GM18867 (cell line): ENCODE measurements at regions not wholly inside any gene's neighbourhood (a gene's known extent, or its start where the extent isn't known, plus 50 kb on each side); places are given as distances from the start of the nearest gene placed in this dataset.

Source experiments
- ATAC-seq: cut with Tn5 transposase; IDR thresholded peaks from one replicate; pipeline ENCODE4 v1.9.1; 2021; ENCODE audit warnings: mild to moderate bottlenecking, moderate library complexity; ENCODE audit not compliant: unreplicated experiment

- no peak for ATAC-seq
These were observed 169.8 kb downstream of the SUCLA2 start for GRCh38 chr13:47831265-47831664.

- ATAC-seq, result no peak
These were observed 171.4 kb downstream of the SUCLA2 start for GRCh38 chr13:47829690-47830089.

DNA sequence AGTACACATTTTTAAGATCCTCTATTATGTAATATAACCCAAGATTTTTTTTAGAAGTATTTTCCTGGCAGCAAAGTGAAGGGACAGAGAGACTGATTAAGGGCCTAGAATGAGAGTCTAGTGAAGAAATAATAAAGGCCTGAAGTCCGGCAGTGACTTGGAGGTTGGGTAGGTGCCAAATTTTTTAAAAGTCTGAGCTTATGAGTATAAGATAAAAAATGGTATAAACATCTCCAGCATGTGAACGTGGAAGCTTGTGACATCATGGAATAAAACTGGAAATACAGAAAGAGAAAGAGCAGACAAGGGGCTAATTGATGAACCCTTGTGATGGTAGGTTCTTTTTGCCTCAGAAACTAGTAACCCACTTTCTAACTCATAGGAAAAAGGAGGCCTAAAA is 174.6 kb downstream of the SUCLA2 start:
- no peak for ATAC-seq

GRCh38 chr13:47822036-47822435 is 179.0 kb downstream of the SUCLA2 start:
- no peak for ATAC-seq

GRCh38 chr13:47816831-47817230 is 184.2 kb downstream of the SUCLA2 start:
- ATAC-seq, result no peak

- ATAC-seq, result no peak
These were observed 187.4 kb downstream of the SUCLA2 start for GRCh38 chr13:47813718-47814117.

GRCh38 chr13:47809411-47809810 is 191.7 kb downstream of the SUCLA2 start:
- no peak for ATAC-seq

DNA sequence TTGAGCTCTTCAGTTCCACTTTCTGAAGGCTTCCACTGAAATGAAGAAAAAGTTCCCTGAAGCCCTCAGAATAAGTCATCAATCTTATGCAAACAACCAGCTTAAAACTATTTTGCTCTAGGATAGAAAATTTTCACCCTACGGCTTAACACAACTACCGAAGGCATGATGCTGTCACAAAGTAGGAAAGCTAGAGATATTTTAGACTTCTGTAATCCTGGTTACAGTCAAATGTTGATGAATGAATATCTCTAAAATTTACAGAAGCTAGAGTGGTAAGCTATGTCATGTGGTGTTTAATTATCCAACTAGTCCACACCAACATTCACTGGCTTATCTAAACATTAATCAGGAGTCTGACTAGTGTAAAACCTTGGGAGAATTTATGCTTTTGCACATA is 197.9 kb downstream of the SUCLA2 start:
- no peak for ATAC-seq

- no peak for ATAC-seq
These were observed 199.5 kb downstream of the SUCLA2 start for GRCh38 chr13:47801555-47801954.

DNA sequence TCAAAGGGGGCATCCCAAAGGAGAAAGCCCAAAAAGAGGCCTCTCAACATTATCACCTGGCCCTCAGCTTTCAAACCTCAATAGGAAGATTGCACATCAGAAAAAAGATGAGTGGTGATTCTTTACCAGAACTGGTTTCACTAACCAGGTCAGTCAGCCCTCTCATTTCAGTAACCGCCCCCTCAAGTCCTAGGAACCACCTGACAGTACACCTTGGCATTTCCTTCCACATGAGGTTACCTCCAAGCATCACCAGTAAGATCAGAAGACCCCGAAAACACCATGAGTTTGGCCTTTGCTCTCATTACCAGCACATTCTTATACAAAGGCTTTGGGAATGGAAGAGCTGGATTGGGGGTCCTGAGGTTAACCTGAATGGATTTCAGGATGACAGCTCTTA is 200.5 kb downstream of the SUCLA2 start:
- no peak for ATAC-seq

DNA sequence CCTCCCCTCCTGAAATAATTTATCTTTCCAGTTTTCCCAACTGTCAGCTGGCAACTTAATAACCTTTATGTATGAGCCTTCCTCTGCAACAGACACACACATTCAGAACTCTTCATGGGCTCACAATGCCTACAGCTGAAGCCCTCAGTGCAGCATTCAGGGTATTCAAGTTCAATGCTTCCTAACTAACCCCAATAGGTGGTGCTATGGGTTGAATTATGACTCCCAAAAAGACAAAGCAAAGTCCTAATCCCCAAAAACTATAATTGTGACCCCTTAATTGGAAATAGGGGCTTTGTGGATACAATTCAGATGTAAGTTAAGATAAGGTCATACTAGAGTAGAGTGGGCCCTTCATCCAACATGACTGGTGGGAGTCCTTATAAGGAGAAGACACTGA is 202.2 kb downstream of the SUCLA2 start:
- no peak for ATAC-seq

DNA sequence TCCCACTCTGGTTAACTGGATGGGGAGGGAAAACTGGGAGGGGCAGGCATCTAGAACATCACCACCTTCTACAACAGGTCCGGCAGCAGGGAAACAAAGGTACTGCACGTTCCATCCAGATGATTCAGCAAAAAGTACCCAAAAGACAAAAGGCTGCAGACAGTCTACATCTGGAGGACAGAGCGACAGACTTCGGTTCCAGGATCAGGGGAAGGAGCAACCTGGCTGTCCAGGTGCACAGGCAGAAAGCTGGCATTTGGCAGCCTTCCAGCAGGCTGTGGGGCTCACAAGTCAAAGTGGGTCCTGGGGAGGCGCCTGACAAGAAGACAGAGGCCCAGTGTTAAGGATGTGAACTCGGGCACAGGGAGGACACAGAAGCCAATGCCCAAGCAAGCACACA is 202.9 kb downstream of the SUCLA2 start:
- ATAC-seq, result no peak

DNA sequence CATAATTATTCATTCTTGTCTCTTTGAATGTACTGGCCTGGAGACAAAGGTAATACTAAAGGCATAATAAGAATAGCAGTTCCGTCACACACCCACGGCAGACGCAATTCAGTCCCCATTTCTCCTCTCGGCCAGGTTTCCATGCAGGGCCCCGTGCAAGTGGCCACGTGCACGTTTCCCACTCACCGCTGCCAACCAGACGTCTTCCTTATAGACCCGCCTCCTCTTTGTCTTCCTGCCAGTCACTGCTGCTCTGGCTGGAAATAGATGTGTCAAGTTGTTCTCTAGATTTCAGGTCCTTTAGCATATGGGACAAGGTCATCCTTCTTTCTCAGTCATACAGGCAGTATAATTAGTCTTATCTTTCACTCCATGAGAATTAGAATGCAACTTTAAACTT is 204.3 kb downstream of the SUCLA2 start:
- ATAC-seq, result no peak

- no peak for ATAC-seq
These were observed 206.1 kb downstream of the SUCLA2 start for GRCh38 chr13:47794963-47795362.

DNA sequence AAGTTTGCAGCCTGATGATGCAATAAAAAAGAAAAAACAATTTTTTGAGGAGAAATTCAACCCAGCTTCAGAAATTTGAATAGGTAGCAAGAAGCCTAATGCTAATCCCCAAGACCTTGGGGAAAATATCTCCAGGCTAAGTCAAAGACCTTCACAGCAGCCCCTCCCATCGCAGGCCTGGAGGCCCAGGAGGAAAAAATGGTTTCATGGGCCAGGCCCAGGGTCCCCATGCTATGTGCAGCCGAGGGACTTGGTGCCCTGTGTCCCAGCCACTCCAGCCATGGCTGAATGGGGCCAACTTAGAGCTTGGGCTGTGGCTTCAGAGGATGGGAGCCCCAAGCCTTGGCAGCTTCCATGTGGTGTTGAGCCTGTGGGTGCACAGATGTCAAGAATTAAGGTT is 210.3 kb downstream of the SUCLA2 start:
- no peak for ATAC-seq

- no peak for ATAC-seq
These were observed 212.2 kb downstream of the SUCLA2 start for GRCh38 chr13:47788844-47789243.

- no peak for ATAC-seq
These were observed 226.4 kb downstream of the SUCLA2 start for GRCh38 chr13:47774671-47774994.

GRCh38 chr13:47764817-47765216 is 236.3 kb downstream of the SUCLA2 start:
- ATAC-seq, result no peak

DNA sequence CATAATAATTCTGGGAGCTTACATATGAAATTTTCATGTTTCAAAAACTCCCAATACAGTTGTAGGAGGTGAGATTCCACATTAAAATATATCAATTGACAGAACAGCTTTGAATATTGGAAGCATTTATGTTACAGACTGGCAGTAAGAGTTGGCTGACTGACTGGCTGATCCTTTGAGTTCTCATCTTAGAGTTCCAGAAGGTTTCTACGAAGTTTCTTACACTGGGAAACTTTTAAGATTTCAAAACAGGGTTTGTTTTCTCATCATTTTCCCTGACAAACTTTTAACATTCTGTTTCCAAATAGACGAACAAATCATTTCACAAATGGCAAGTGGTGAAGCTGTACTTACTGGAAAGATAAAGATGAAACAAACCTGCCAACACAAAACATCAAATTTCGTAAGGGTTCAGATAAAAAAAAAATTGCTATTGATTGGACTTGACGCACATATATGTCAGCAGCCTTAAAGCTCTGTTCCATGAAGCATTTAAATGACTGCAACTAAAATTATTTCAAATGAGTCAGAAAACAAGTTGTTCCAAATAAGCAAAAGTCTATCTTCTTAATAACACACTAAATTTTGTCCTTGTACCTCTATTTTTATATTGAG is 243.5 kb downstream of the SUCLA2 start:
- ATAC-seq, result no peak

DNA sequence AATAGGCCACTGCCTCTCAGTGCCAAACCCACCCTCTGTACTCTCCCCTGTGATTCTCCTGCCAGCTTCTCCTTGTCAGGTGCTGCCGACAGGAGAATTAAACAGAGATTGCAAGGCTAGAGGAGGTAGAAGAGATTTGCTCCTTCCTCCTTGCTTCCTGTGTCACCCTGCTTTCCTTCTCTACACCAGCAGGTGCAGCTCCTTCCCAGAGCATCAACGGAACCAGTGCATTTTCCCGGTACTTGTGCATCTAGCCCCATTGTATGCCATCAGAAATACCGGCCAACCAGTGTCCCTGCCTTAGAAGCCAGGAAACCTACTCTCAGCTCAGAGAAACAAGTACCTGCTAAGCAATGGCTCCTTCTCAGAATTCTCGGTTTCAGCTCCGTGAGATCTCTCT is 253.2 kb downstream of the SUCLA2 start:
- ATAC-seq, result no peak

- ATAC-seq, result no peak
These were observed 274.7 kb downstream of the SUCLA2 start for GRCh38 chr13:47726394-47726793.

DNA sequence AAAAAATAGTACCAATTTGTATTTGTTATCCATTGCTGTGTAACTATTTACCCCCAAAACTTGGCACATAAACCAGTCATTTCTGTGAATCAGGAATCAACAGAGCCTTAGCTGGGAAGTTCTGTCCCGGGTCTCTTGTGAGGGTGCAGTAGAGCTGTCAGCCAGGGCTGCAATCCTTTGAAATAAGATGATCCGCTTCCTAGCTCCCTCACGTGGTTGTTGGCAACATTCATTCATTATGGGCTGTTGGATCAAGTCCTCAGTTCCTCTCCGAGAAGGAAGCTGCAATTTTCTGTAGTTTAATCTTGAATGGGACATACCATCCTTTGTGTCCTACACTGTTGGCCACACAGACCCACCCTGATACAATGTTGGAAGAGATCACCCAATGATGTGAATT is 277.2 kb downstream of the SUCLA2 start:
- ATAC-seq, result no peak

GRCh38 chr13:47719164-47719563 is 281.9 kb downstream of the SUCLA2 start:
- ATAC-seq, result no peak

- no peak for ATAC-seq
These were observed 282.5 kb downstream of the SUCLA2 start for GRCh38 chr13:47718556-47718955.
